T47D (cell line): ENCODE measurements at regions not wholly inside any gene's neighbourhood (a gene's known extent, or its start where the extent isn't known, plus 50 kb on each side); places are given as distances from the start of the nearest gene placed in this dataset.

Experiments used
- DNase-seq, 2 experiments: peaks; one replicate each; pipeline versions ENCODE4 v3.0.0 to v3.0.0-alpha.2; 2011 to 2012; ENCODE audit warnings: low read depth in 1 of 2, low spot score in 1 of 2
- JUND ChIP-seq: IDR thresholded peaks from 2 replicates; pipeline ENCODE4 v1.6.1; 2012; ENCODE audit warnings: low read depth
- in situ Hi-C: cut with HindIII; loops from 2 replicates; pipeline ENCODE4 v1.10.0; 2016; ENCODE audit warnings: low sequenced_read_pairs, low pct_unique_long_range_greater_than_20kb

GRCh38 chr6:85125526-85125925 lies 324.4 kb upstream of the NT5E start:
- no peak for DNase-seq
- in situ Hi-C loops, result no loop called here
- TF ChIP-seq JUND, result no peak

GRCh38 chr6:85124472-85125354 lies 325.2 kb upstream of the NT5E start:
- in situ Hi-C loops, result no loop called here
- TF ChIP-seq JUND, result no peak
- no peak for DNase-seq

GRCh38 chr6:85121158-85121557 lies 328.7 kb upstream of the NT5E start:
- no peak for DNase-seq
- in situ Hi-C loops, result no loop called here
- no peak for TF ChIP-seq JUND

GRCh38 chr6:85118652-85119235 lies 331.1 kb upstream of the NT5E start:
- TF ChIP-seq JUND, result no peak
- in situ Hi-C loops, result no loop called here
- DNase-seq, result no peak

GRCh38 chr6:85118233-85118632 lies 331.6 kb upstream of the NT5E start:
- in situ Hi-C loops, result no loop called here
- no peak for TF ChIP-seq JUND
- no peak for DNase-seq

GRCh38 chr6:85116475-85116874 lies 333.4 kb upstream of the NT5E start:
- no peak for DNase-seq
- in situ Hi-C loops, result no loop called here
- TF ChIP-seq JUND, result no peak

- in situ Hi-C loops, result no loop called here
- no peak for DNase-seq
- TF ChIP-seq JUND, result no peak
Measured at GRCh38 chr6:85115876-85116275, 334.0 kb upstream of the NT5E start.

GRCh38 chr6:85115376-85115775 lies 334.5 kb upstream of the NT5E start:
- DNase-seq, result no peak
- in situ Hi-C loops, result no loop called here
- no peak for TF ChIP-seq JUND

- DNase-seq, result no peak
- no peak for TF ChIP-seq JUND
- in situ Hi-C loops, result no loop called here
Measured at GRCh38 chr6:85114581-85114935, 335.3 kb upstream of the NT5E start.

- no peak for TF ChIP-seq JUND
- in situ Hi-C loops, result no loop called here
Measured at GRCh38 chr6:85113934-85114580, 335.8 kb upstream of the NT5E start.

GRCh38 chr6:85112540-85112939 lies 337.3 kb upstream of the NT5E start:
- in situ Hi-C loops, result no loop called here
- no peak for TF ChIP-seq JUND
- DNase-seq, result no peak

More at GRCh38 chr6:85113934-85114580, 335.8 kb upstream of the NT5E start:
- no peak for DNase-seq

- in situ Hi-C loops, result no loop called here
- TF ChIP-seq JUND, result no peak
- DNase-seq, result peak in 1 of 2 experiments; percentile 9
Measured at GRCh38 chr6:85111481-85112011, 338.3 kb upstream of the NT5E start.

- DNase-seq, result no peak
- TF ChIP-seq JUND, result no peak
- in situ Hi-C loops, result no loop called here
Measured at GRCh38 chr6:85110943-85111342, 338.9 kb upstream of the NT5E start.
